Testis (tissue), 2 donors: ENCODE measurements at regions not wholly inside any gene's neighbourhood (a gene's known extent, or its start where the extent isn't known, plus 50 kb on each side); places are given as distances from the start of the nearest gene placed in this dataset.

ENCODE experiments used
- POLR2A ChIP-seq: fragments of 450-650 bp; IDR thresholded peaks from one replicate; pipeline ENCODE4 v1.6.1; 2017; ENCODE audit warnings: antibody characterized with exemption, mild to moderate bottlenecking, moderate library complexity
- TF ChIP-seq, protein P1 (sequence below), 3 experiments: fragments of 450-650 bp in 2 of 3; fragments of 200-600 bp in 1 of 3; sonication (generic) in 1 of 3; IDR thresholded peaks; one replicate each; pipeline ENCODE4 v1.5.1; 2016 to 2019; ENCODE audit warnings: antibody characterized with exemption in 3 of 3, mild to moderate bottlenecking in 2 of 3, moderate library complexity in 1 of 3

DNA sequence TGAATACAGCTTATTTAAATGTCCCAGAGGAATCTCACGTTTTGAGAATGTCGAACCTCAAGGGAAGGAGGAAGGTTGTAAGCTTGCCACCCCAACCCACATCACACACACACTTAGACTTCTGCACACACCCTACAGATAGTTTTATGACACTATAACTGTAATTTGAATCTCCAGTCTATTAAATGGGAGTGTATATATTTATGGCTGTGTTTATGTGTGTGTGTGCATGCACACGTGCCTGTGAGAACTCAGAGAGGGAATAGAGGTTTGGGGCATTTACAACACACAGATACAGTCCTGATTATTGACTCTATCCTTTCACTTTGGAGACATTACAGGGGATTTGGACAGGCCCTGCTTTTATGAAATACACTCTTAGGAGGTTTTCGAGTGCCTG is 171.5 kb upstream of the MAF start:
- TF ChIP-seq, protein P1, sequence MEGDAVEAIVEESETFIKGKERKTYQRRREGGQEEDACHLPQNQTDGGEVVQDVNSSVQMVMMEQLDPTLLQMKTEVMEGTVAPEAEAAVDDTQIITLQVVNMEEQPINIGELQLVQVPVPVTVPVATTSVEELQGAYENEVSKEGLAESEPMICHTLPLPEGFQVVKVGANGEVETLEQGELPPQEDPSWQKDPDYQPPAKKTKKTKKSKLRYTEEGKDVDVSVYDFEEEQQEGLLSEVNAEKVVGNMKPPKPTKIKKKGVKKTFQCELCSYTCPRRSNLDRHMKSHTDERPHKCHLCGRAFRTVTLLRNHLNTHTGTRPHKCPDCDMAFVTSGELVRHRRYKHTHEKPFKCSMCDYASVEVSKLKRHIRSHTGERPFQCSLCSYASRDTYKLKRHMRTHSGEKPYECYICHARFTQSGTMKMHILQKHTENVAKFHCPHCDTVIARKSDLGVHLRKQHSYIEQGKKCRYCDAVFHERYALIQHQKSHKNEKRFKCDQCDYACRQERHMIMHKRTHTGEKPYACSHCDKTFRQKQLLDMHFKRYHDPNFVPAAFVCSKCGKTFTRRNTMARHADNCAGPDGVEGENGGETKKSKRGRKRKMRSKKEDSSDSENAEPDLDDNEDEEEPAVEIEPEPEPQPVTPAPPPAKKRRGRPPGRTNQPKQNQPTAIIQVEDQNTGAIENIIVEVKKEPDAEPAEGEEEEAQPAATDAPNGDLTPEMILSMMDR (IDR thresholded peaks at IDR 0.05), result no peak
- TF ChIP-seq POLR2A, result no peak
